WERI-Rb-1 (cell line): ENCODE measurements at regions not wholly inside any gene's neighbourhood (a gene's known extent, or its start where the extent isn't known, plus 50 kb on each side); places are given as distances from the start of the nearest gene placed in this dataset.

Experiments
- DNase-seq: peaks from one replicate; pipeline ENCODE4 v3.0.0-alpha.2; 2020
- H3K27ac ChIP-seq: fragments of 250-450 bp; sonication (Bioruptor Pico); 2 replicates; pipeline ENCODE4 v1.5.1; 2020; ENCODE audit warnings: mild to moderate bottlenecking, moderate library complexity
- H3K27me3 ChIP-seq: fragments of 250-450 bp; sonication (Bioruptor Pico); 2 replicates; pipeline ENCODE4 v1.5.1; 2021; ENCODE audit warnings: mild to moderate bottlenecking, low read depth, moderate library complexity; ENCODE audit not compliant: insufficient read depth, severe bottlenecking
- H3K36me3 ChIP-seq: fragments of 250-450 bp; sonication (Bioruptor Pico); 2 replicates; pipeline ENCODE4 v1.5.1; 2020; ENCODE audit warnings: mild to moderate bottlenecking, moderate library complexity
- H3K4me3 ChIP-seq: 2 replicates; pipeline ENCODE4 v1.5.1; 2011; ENCODE audit warnings: low read depth, mild to moderate bottlenecking, control low read depth, low read length
- H3K9me3 ChIP-seq: fragments of 250-450 bp; sonication (Bioruptor Pico); 2 replicates; pipeline ENCODE4 v1.5.1; 2021; ENCODE audit warnings: mild to moderate bottlenecking, moderate library complexity; ENCODE audit not compliant: severe bottlenecking
- TF ChIP-seq, protein P1 (sequence below): IDR thresholded peaks from 2 replicates; pipeline ENCODE4 v1.5.1; 2011; ENCODE audit warnings: low read depth, mild to moderate bottlenecking, control low read depth, inconsistent platforms, low read length

DNA sequence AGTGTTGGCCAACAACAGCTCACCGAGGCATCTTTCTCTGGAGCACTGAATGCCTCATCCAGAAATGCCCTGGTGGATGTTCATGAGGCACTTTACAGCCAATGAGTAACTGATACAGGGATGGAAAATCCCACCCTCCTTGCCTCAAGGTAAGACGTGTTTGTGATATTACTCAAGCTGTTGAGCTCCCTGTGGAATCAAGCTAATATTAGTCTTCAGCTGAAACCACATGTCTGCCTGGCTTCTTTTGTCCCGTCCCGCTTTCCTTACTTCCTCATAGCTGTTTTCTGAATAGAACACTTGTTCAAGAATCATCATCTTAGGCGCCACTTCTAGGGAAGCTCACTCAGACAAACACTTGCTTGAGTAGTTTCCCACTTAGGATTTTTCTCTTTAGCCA, 422.4 kb downstream of the INHBA start:
- H3K4me3 ChIP-seq, result no peak overlapping the region
- TF ChIP-seq, protein P1, sequence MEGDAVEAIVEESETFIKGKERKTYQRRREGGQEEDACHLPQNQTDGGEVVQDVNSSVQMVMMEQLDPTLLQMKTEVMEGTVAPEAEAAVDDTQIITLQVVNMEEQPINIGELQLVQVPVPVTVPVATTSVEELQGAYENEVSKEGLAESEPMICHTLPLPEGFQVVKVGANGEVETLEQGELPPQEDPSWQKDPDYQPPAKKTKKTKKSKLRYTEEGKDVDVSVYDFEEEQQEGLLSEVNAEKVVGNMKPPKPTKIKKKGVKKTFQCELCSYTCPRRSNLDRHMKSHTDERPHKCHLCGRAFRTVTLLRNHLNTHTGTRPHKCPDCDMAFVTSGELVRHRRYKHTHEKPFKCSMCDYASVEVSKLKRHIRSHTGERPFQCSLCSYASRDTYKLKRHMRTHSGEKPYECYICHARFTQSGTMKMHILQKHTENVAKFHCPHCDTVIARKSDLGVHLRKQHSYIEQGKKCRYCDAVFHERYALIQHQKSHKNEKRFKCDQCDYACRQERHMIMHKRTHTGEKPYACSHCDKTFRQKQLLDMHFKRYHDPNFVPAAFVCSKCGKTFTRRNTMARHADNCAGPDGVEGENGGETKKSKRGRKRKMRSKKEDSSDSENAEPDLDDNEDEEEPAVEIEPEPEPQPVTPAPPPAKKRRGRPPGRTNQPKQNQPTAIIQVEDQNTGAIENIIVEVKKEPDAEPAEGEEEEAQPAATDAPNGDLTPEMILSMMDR, result no peak
- H3K9me3 ChIP-seq, result no peaks in the 10 kb centered on the region
- DNase-seq, result no peak
- peaks cover 25% of the 10 kb centered on the region for H3K27me3 ChIP-seq
- H3K36me3 ChIP-seq, result no peaks in the 10 kb centered on the region
- H3K27ac ChIP-seq, result no peak overlapping the region

DNA sequence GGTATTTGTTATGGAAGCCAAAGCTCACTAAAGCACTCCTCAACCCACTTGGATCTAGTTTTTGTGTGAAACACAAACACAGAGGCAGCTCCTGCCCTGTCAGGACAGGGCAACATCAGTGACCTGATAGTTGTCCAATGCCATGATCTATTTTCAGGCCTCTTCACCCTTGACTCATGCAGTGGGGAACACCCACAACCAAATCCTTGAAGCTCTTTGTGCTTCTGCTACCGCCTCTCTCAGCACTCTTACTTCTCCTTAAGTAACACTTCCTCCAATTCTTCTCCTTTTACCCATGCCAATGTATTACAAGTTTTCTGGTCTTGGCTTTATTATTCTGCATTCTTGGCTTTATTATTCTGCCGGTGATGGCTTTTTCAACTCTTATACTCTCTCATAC, 425.3 kb downstream of the INHBA start:
- H3K9me3 ChIP-seq, result no peaks in the 10 kb centered on the region
- TF ChIP-seq, protein P1, result no peak
- no peak for DNase-seq
- peaks cover 42% of the 10 kb centered on the region for H3K27me3 ChIP-seq
- no peaks in the 10 kb centered on the region for H3K36me3 ChIP-seq
- H3K4me3 ChIP-seq, result no peak overlapping the region
- no peak overlapping the region for H3K27ac ChIP-seq

DNA sequence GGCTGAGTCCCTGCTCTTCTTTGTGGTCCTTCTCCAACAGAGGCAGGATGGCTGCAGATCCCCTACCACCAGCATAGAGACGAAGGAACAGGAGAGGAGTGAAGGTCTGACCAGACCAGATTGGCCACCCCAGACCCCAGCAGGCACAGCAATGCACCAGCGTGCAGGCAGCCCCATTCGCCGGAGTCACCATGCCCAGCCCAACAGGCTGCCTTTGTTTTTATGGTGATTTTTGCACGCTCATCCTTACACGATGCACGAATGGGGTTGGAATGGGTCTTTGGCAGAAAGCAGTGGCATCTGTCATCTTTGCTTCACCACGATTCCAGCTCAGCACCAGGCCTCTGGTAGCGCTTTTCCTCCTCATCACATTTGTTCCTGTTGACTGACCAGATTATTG, 427.6 kb downstream of the INHBA start:
- DNase-seq, result no peak
- Histone ChIP-seq H3K9me3 (no peaks in the 10 kb centered on the region), H3K27ac (no peak overlapping the region), H3K27me3 (peaks cover 50% of the 10 kb centered on the region), H3K36me3 (no peaks in the 10 kb centered on the region), H3K4me3 (no peak overlapping the region)
- TF ChIP-seq, protein P1, result no peak

- no peak for DNase-seq
- Histone ChIP-seq H3K9me3 (no peaks in the 10 kb centered on the region), H3K27ac (no peak overlapping the region), H3K4me3 (no peak overlapping the region), H3K36me3 (no peaks in the 10 kb centered on the region), H3K27me3 (peaks cover 52% of the 10 kb centered on the region)
- TF ChIP-seq, protein P1, result no peak
These were observed 428.7 kb downstream of the INHBA start for GRCh38 chr7:41274179-41274578.

DNA sequence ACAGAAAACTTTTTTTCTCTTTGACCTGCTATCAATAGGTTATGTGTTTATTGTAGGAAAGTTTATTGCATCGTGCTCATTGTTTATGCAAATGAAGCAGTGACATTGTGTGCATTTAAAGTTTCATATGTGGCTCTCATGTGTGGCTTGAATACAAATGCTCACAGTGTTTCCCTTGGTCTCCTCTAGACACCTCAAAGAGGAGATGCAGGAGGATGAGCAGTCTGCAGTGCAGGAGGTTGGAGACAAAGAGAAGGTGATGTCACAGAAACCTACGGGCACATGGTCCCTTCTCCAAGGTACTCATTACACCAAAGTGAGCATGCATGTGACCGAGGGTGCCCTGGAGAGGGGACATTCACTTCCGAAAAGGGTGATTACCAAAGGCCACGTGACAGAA, 430.2 kb downstream of the INHBA start:
- no peak for DNase-seq
- Histone ChIP-seq H3K4me3 (no peak overlapping the region), H3K9me3 (no peaks in the 10 kb centered on the region), H3K27me3 (peaks cover 47% of the 10 kb centered on the region), H3K36me3 (no peaks in the 10 kb centered on the region), H3K27ac (no peak overlapping the region)
- TF ChIP-seq, protein P1, result no peak

DNA sequence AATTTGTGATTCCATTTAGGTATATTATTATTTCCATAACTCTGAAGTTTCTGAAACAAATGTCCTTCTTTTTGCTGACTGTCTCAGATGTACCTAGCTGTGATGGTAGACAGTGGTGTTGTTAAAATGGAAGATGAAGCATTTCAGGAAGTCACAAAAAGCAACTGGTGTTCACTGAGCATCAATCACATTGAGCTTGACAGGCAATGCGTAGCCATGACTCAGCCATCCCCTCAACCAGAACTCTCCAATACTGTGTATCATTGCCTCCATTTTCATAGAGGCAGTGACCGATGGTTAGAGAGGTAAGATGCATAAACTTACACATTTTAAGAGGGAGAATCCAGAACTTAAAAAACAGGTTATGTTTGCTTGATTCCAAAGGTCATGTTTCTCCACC, 434.0 kb downstream of the INHBA start:
- Histone ChIP-seq H3K27me3 (peaks cover 52% of the 10 kb centered on the region), H3K4me3 (no peak overlapping the region), H3K27ac (no peak overlapping the region), H3K9me3 (no peaks in the 10 kb centered on the region), H3K36me3 (no peaks in the 10 kb centered on the region)
- no peak for DNase-seq
- TF ChIP-seq, protein P1, result no peak
